ENCODE measurements at regions not wholly inside any gene's neighbourhood (a gene's known extent, or its start where the extent isn't known, plus 50 kb on each side); places are given as distances from the start of the nearest gene placed in this dataset.
A peak's percentile ranks its signal among the peaks of the same experiment; 100 is the strongest.

DNA sequence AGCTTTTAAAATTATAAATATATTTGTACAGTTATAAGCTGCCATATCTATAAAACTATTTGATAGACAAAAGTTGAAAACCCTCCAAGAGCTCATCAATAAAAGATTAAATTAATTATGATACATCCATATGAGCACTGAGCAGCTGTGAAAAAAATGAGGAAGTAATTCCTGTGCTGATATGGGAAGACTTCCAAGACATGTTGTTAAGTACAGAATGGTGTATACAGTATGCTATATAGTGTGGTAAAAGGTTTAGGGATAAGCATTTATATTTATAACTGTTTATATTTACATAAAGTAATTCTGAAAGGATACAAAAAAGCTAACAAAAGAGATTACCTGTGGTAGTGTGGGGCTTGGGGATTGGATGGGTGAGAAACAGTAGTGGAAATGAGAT is 92.8 kb upstream of the BMP2K start:
- DNase-seq (ENCODE audit: low read depth), result no peak

DNA sequence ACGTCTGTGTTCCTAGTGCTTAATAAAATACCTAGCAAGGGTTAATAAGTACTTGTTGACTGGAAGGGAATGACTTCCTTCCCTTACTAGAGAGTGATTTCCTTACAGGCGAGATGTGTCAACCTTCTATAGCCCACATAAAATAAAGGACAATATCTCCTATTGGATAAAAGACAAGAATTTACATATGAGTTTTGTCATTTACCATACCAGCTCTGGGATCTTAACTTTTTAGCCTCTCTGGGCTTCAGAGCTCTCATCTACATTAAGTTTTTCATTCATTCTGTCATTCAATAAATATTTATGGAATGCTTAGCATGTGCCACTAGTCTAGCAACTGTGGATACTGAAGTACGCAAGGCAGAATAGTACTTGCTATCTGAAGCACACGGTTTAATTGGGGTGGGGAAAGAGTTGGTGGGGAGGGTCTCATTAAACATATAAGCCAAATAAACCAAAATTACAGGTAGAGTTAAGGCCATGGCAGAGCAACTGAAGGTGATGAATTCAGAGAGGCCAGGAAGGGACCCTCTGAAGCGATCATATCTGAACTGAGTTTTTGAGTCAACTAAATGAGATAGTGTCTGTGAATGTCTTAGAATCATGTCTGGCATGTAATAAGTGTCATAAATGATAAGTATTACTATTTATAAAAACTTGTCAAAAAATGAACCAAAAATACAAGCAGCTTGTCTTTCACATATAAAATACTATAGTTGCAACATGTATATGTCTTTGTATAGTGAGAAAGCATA is 91.6 kb upstream of the BMP2K start:
- DNase-seq (ENCODE audit: low read depth), result no peak

More for the DNA sequence above, 92.8 kb upstream of the BMP2K start:
- TF ChIP-seq, protein P1, sequence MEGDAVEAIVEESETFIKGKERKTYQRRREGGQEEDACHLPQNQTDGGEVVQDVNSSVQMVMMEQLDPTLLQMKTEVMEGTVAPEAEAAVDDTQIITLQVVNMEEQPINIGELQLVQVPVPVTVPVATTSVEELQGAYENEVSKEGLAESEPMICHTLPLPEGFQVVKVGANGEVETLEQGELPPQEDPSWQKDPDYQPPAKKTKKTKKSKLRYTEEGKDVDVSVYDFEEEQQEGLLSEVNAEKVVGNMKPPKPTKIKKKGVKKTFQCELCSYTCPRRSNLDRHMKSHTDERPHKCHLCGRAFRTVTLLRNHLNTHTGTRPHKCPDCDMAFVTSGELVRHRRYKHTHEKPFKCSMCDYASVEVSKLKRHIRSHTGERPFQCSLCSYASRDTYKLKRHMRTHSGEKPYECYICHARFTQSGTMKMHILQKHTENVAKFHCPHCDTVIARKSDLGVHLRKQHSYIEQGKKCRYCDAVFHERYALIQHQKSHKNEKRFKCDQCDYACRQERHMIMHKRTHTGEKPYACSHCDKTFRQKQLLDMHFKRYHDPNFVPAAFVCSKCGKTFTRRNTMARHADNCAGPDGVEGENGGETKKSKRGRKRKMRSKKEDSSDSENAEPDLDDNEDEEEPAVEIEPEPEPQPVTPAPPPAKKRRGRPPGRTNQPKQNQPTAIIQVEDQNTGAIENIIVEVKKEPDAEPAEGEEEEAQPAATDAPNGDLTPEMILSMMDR (IDR thresholded peaks at IDR 0.05; ENCODE audit: insufficient read depth, low read depth, low read length, missing control alignments), result no peak
- no peak overlapping the region for H3K4me3 ChIP-seq (ENCODE audit: low read length)

DNA sequence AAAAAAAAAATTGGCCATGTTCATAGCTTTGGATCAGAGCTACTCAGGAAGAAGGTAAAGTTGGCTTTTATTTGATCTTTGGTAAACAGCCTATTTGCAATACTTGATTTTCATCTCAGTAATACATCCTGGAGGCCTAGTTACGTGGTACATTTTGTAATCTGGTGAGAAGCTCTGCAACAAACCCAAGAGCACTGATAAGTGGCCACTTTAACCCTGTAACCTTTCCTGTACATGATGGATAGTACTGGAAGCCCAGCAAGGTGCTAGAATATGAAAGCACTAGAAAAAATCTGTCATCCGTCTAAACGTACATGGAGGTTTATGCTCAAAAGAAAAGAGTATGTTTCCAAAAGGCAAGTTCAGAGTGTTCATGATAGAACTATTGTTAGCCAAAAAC is 88.3 kb upstream of the BMP2K start:
- H3K4me3 ChIP-seq (ENCODE audit: low read length), result no peak overlapping the region
- no peak for DNase-seq (ENCODE audit: low read depth)
- TF ChIP-seq, protein P1 (IDR thresholded peaks at IDR 0.05; ENCODE audit: insufficient read depth, low read depth, low read length, missing control alignments), result no peak

More for the DNA sequence above, 91.6 kb upstream of the BMP2K start:
- no peak overlapping the region for H3K4me3 ChIP-seq (ENCODE audit: low read length)
- TF ChIP-seq, protein P1 (IDR thresholded peaks at IDR 0.05; ENCODE audit: insufficient read depth, low read depth, low read length, missing control alignments), result no peak

DNA sequence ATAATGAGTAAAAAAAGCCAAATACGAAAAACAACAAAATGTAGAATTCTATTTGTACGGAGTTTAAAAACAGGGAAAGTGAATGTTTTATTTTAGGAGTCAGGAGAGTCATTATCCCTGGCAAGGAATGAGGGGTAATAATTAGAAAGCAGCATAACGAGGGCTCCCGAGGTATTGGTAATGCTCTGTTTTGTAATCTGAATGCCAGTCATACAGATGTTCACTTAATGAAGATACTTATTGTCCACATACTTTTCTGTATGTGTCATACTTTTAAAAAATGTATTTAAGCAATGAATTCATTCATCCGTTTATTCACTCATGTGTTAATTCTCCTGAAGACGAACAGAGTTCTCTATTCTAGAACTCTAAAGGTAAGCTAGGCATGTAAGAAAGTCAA is 87.8 kb upstream of the BMP2K start:
- TF ChIP-seq, protein P1 (IDR thresholded peaks at IDR 0.05; ENCODE audit: insufficient read depth, low read depth, low read length, missing control alignments), result no peak
- DNase-seq (ENCODE audit: low read depth), result peak; percentile 40

DNA sequence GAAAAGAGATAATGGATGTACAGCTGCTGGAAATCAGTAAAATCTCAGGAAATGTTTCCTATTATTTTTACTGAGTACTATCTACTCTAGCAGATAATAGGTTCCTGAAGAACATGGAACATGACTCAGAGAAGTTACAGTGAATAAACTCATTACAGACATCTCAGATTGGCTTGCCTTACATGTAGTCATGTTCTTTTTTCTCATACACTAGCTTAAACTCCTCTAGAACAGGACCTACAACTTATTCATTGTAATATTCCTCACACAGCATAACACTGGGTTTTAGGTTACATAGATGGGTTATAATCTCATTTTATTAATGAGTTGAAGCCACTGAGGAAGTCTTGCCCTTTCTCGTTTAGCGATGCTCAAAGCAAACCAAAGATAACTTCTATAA is 86.9 kb upstream of the BMP2K start:
- no peak overlapping the region for H3K4me3 ChIP-seq (ENCODE audit: low read length)
- TF ChIP-seq, protein P1 (IDR thresholded peaks at IDR 0.05; ENCODE audit: insufficient read depth, low read depth, low read length, missing control alignments), result no peak
- DNase-seq (ENCODE audit: low read depth), result peak; percentile 52

More for the DNA sequence above, 87.8 kb upstream of the BMP2K start:
- H3K4me3 ChIP-seq (ENCODE audit: low read length), result no peak overlapping the region

DNA sequence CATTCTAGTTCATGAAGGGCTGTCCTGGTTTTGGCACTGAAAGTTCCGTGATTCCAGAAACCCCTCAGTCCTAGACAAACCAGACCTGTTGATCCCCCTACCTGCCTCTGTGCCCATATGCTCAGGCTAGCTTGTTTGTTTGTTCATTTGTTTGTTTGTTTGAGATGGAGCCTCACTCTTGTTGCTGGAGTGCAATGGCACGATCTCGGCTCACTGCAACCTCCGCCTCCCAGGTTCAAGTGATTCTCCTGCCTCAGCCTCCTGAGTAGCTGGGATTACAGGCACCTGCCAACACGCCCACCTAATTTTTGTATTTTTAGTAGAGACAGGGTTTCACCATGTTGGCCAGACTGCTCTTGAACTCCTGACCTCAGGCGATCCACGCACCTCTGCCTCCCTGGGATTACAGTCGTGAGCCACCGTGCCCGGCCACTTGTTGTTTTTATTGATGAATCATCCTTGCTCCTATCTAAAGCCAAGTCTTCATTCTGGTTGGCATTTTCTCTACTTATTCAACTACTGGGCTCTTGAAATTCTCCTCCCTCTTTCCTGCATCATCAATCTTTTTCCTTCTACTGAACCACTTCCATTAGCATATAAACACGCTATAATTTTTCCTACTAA is 86.3 kb upstream of the BMP2K start:
- TF ChIP-seq, protein P1 (IDR thresholded peaks at IDR 0.05; ENCODE audit: insufficient read depth, low read depth, low read length, missing control alignments), result no peak
- no peak overlapping the region for H3K4me3 ChIP-seq (ENCODE audit: low read length)
- DNase-seq (ENCODE audit: low read depth), result peak; percentile 27

All from epithelial cell of esophagus (primary cell).